ENCODE measurements at regions not wholly inside any gene's neighbourhood (a gene's known extent, or its start where the extent isn't known, plus 50 kb on each side); places are given as distances from the start of the nearest gene placed in this dataset.

DNA sequence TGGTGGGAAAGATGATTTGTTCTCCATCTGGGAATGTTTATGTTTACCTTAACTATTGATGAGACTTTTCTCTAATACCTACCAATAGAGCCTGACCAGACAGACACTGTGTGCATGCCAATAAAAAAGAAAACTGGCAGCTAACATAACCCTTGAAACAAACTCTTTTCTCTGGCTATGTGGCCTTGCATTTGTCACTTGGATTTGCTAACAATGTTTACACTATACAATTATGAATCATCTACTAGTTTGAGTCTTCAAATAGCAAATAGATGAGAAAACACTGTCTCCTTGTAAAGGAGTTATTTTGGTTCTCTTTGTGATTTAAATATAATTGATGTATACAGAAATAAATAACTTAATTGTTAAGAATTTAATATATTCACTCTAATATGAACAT lies 273.1 kb downstream of the SEMA3D start:
- no peak for ATAC-seq
- H3K9me3 Mint-ChIP-seq, result peaks cover 4% of the 10 kb centered on the region; the same call in 2 of the 3 replicates

More for the DNA sequence above, 273.1 kb downstream of the SEMA3D start:
- no peaks in the 10 kb centered on the region for H3F3A ChIP-seq (replicated peaks; ENCODE audit: low read depth)
- no peak overlapping the region for H2AFZ ChIP-seq
- Mint-ChIP-seq H3K36me3 (ENCODE audit: low read depth) (peaks cover 14% of the 10 kb centered on the region), H3K27ac (no peak overlapping the region; the same call in 1 of the 2 replicates), H3K4me3 (no peak overlapping the region), H3K27me3 (ENCODE audit: insufficient read depth, low read depth, poor library complexity) (no peaks in the 10 kb centered on the region), H3K4me1 (peaks cover 32% of the 10 kb centered on the region)
- TF ChIP-seq JUNB (IDR thresholded peaks at IDR 0.05; ENCODE audit: unreplicated experiment) (no peak), CREB1 (CRISPR knock-in tag; IDR thresholded peaks at IDR 0.05; ENCODE audit: low read depth) (no peak), ZNF331 (CRISPR knock-in tag; IDR thresholded peaks at IDR 0.05; ENCODE audit: low read depth) (no peak), ZNF114 (CRISPR knock-in tag; IDR thresholded peaks at IDR 0.05) (no peak), EZH2phosphoT487 (IDR thresholded peaks at IDR 0.05; ENCODE audit: unreplicated experiment) (no peak), STAT1 (IDR thresholded peaks at IDR 0.05; ENCODE audit: unreplicated experiment) (no peak), NANOG (IDR thresholded peaks at IDR 0.05; ENCODE audit: borderline replicate concordance) (no peak), EZH2 (IDR thresholded peaks at IDR 0.05; ENCODE audit: low read depth, unreplicated experiment) (no peak), POLR2AphosphoS5 (IDR thresholded peaks at IDR 0.05; ENCODE audit: low read depth) (no peak)
- TF ChIP-seq, protein P1, sequence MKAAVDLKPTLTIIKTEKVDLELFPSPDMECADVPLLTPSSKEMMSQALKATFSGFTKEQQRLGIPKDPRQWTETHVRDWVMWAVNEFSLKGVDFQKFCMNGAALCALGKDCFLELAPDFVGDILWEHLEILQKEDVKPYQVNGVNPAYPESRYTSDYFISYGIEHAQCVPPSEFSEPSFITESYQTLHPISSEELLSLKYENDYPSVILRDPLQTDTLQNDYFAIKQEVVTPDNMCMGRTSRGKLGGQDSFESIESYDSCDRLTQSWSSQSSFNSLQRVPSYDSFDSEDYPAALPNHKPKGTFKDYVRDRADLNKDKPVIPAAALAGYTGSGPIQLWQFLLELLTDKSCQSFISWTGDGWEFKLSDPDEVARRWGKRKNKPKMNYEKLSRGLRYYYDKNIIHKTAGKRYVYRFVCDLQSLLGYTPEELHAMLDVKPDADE (IDR thresholded peaks at IDR 0.05), result no peak
- TF ChIP-seq, protein P2, sequence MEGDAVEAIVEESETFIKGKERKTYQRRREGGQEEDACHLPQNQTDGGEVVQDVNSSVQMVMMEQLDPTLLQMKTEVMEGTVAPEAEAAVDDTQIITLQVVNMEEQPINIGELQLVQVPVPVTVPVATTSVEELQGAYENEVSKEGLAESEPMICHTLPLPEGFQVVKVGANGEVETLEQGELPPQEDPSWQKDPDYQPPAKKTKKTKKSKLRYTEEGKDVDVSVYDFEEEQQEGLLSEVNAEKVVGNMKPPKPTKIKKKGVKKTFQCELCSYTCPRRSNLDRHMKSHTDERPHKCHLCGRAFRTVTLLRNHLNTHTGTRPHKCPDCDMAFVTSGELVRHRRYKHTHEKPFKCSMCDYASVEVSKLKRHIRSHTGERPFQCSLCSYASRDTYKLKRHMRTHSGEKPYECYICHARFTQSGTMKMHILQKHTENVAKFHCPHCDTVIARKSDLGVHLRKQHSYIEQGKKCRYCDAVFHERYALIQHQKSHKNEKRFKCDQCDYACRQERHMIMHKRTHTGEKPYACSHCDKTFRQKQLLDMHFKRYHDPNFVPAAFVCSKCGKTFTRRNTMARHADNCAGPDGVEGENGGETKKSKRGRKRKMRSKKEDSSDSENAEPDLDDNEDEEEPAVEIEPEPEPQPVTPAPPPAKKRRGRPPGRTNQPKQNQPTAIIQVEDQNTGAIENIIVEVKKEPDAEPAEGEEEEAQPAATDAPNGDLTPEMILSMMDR (conservative IDR thresholded peaks at IDR 0.05; ENCODE audit: low read depth in 2 of 2), result no peak
- TF ChIP-seq, protein P3, sequence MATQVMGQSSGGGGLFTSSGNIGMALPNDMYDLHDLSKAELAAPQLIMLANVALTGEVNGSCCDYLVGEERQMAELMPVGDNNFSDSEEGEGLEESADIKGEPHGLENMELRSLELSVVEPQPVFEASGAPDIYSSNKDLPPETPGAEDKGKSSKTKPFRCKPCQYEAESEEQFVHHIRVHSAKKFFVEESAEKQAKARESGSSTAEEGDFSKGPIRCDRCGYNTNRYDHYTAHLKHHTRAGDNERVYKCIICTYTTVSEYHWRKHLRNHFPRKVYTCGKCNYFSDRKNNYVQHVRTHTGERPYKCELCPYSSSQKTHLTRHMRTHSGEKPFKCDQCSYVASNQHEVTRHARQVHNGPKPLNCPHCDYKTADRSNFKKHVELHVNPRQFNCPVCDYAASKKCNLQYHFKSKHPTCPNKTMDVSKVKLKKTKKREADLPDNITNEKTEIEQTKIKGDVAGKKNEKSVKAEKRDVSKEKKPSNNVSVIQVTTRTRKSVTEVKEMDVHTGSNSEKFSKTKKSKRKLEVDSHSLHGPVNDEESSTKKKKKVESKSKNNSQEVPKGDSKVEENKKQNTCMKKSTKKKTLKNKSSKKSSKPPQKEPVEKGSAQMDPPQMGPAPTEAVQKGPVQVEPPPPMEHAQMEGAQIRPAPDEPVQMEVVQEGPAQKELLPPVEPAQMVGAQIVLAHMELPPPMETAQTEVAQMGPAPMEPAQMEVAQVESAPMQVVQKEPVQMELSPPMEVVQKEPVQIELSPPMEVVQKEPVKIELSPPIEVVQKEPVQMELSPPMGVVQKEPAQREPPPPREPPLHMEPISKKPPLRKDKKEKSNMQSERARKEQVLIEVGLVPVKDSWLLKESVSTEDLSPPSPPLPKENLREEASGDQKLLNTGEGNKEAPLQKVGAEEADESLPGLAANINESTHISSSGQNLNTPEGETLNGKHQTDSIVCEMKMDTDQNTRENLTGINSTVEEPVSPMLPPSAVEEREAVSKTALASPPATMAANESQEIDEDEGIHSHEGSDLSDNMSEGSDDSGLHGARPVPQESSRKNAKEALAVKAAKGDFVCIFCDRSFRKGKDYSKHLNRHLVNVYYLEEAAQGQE (IDR thresholded peaks at IDR 0.05; ENCODE audit: unreplicated experiment), result no peak
- TF ChIP-seq, protein P4, sequence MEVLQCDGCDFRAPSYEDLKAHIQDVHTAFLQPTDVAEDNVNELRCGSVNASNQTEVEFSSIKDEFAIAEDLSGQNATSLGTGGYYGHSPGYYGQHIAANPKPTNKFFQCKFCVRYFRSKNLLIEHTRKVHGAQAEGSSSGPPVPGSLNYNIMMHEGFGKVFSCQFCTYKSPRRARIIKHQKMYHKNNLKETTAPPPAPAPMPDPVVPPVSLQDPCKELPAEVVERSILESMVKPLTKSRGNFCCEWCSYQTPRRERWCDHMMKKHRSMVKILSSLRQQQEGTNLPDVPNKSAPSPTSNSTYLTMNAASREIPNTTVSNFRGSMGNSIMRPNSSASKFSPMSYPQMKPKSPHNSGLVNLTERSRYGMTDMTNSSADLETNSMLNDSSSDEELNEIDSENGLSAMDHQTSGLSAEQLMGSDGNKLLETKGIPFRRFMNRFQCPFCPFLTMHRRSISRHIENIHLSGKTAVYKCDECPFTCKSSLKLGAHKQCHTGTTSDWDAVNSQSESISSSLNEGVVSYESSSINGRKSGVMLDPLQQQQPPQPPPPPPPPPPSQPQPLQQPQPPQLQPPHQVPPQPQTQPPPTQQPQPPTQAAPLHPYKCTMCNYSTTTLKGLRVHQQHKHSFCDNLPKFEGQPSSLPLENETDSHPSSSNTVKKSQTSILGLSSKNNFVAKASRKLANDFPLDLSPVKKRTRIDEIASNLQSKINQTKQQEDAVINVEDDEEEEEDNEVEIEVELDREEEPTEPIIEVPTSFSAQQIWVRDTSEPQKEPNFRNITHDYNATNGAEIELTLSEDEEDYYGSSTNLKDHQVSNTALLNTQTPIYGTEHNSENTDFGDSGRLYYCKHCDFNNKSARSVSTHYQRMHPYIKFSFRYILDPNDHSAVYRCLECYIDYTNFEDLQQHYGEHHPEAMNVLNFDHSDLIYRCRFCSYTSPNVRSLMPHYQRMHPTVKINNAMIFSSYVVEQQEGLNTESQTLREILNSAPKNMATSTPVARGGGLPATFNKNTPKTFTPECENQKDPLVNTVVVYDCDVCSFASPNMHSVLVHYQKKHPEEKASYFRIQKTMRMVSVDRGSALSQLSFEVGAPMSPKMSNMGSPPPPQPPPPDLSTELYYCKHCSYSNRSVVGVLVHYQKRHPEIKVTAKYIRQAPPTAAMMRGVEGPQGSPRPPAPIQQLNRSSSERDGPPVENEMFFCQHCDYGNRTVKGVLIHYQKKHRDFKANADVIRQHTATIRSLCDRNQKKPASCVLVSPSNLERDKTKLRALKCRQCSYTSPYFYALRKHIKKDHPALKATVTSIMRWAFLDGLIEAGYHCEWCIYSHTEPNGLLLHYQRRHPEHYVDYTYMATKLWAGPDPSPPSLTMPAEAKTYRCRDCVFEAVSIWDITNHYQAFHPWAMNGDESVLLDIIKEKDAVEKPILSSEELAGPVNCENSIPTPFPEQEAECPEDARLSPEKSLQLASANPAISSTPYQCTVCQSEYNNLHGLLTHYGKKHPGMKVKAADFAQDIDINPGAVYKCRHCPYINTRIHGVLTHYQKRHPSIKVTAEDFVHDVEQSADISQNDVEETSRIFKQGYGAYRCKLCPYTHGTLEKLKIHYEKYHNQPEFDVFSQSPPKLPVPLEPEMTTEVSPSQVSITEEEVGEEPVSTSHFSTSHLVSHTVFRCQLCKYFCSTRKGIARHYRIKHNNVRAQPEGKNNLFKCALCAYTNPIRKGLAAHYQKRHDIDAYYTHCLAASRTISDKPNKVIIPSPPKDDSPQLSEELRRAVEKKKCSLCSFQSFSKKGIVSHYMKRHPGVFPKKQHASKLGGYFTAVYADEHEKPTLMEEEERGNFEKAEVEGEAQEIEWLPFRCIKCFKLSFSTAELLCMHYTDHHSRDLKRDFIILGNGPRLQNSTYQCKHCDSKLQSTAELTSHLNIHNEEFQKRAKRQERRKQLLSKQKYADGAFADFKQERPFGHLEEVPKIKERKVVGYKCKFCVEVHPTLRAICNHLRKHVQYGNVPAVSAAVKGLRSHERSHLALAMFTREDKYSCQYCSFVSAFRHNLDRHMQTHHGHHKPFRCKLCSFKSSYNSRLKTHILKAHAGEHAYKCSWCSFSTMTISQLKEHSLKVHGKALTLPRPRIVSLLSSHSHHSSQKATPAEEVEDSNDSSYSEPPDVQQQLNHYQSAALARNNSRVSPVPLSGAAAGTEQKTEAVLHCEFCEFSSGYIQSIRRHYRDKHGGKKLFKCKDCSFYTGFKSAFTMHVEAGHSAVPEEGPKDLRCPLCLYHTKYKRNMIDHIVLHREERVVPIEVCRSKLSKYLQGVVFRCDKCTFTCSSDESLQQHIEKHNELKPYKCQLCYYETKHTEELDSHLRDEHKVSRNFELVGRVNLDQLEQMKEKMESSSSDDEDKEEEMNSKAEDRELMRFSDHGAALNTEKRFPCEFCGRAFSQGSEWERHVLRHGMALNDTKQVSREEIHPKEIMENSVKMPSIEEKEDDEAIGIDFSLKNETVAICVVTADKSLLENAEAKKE (CRISPR knock-in tag; IDR thresholded peaks at IDR 0.05), result no peak
- H3K4me1 ChIP-seq (ENCODE audit: insufficient read depth), result peaks cover 30% of the 10 kb centered on the region
- 0 out of 2 replicates have a peak overlapping the region, but pooled peaks have one; percentile 62 for H3K27ac ChIP-seq (ENCODE audit: low read depth)
- no peaks in the 10 kb centered on the region for H3K27me3 ChIP-seq (ENCODE audit: insufficient read depth)
- DNase-seq (ENCODE audit: low spot score), result no peak
- no peak overlapping the region for H3K4me3 ChIP-seq
- no peaks in the 10 kb centered on the region for H3K79me2 ChIP-seq (replicated peaks; ENCODE audit: insufficient read depth)
- H3K36me3 ChIP-seq (ENCODE audit: insufficient read depth), result no peaks in the 10 kb centered on the region
- peak overlapping the region; percentile 49; the same call in 1 of the 2 replicates for H3K4me2 ChIP-seq
- H4K20me1 ChIP-seq (replicated peaks; ENCODE audit: insufficient read depth), result no peaks in the 10 kb centered on the region
- 0 out of 2 replicates have a peak, but pooled peaks cover 3% of the 10 kb centered on the region for H3K9me2 ChIP-seq (ENCODE audit: insufficient read depth)

Data from GM23338 (cell line).